ENCODE measurements at regions not wholly inside any gene's neighbourhood (a gene's known extent, or its start where the extent isn't known, plus 50 kb on each side); places are given as distances from the start of the nearest gene placed in this dataset.

GRCh38 chr5:74510476-74511075, 130.0 kb downstream of the ENC1 start:
- no peak for TF ChIP-seq TAF1 (IDR thresholded peaks at IDR 0.05; ENCODE audit: borderline replicate concordance, low read depth, low read length)
- no peak for TF ChIP-seq POLR2A (IDR thresholded peaks at IDR 0.05; ENCODE audit: low read depth, low read length)
- no peak for TF ChIP-seq POLR2AphosphoS5 (IDR thresholded peaks at IDR 0.05; ENCODE audit: low read depth, low read length)
- no peak for FAIRE-seq
- no peak for DNase-seq (ENCODE audit: insufficient read length)

GRCh38 chr5:74507370-74508005, 133.0 kb downstream of the ENC1 start:
- FAIRE-seq, result no peak
- TF ChIP-seq POLR2A (IDR thresholded peaks at IDR 0.05; ENCODE audit: low read depth, low read length) (no peak), TAF1 (IDR thresholded peaks at IDR 0.05; ENCODE audit: borderline replicate concordance, low read depth, low read length) (no peak), POLR2AphosphoS5 (IDR thresholded peaks at IDR 0.05; ENCODE audit: low read depth, low read length) (no peak)
- DNase-seq (ENCODE audit: insufficient read length), result no peak

GRCh38 chr5:74506119-74506518, 134.4 kb downstream of the ENC1 start:
- no peak for TF ChIP-seq POLR2AphosphoS5 (IDR thresholded peaks at IDR 0.05; ENCODE audit: low read depth, low read length)
- no peak for TF ChIP-seq TAF1 (IDR thresholded peaks at IDR 0.05; ENCODE audit: borderline replicate concordance, low read depth, low read length)
- TF ChIP-seq POLR2A (IDR thresholded peaks at IDR 0.05; ENCODE audit: low read depth, low read length), result no peak
- FAIRE-seq (no peak), DNase-seq (ENCODE audit: insufficient read length) (no peak)

- DNase-seq (ENCODE audit: insufficient read length) (no peak), FAIRE-seq (no peak)
- TF ChIP-seq POLR2AphosphoS5 (IDR thresholded peaks at IDR 0.05; ENCODE audit: low read depth, low read length) (no peak), TAF1 (IDR thresholded peaks at IDR 0.05; ENCODE audit: borderline replicate concordance, low read depth, low read length) (no peak), POLR2A (IDR thresholded peaks at IDR 0.05; ENCODE audit: low read depth, low read length) (no peak)
Measured at GRCh38 chr5:74504463-74504862, 136.1 kb downstream of the ENC1 start.

GRCh38 chr5:74502479-74502950, 138.0 kb downstream of the ENC1 start:
- no peak for TF ChIP-seq POLR2AphosphoS5 (IDR thresholded peaks at IDR 0.05; ENCODE audit: low read depth, low read length)
- no peak for TF ChIP-seq POLR2A (IDR thresholded peaks at IDR 0.05; ENCODE audit: low read depth, low read length)
- TF ChIP-seq TAF1 (IDR thresholded peaks at IDR 0.05; ENCODE audit: borderline replicate concordance, low read depth, low read length), result no peak
- FAIRE-seq (no peak), DNase-seq (ENCODE audit: insufficient read length) (no peak)

- no peak for FAIRE-seq
Measured at GRCh38 chr5:74501674-74502478, 138.7 kb downstream of the ENC1 start.

GRCh38 chr5:74500110-74500917, 140.2 kb downstream of the ENC1 start:
- no peak for TF ChIP-seq POLR2AphosphoS5 (IDR thresholded peaks at IDR 0.05; ENCODE audit: low read depth, low read length)
- no peak for TF ChIP-seq POLR2A (IDR thresholded peaks at IDR 0.05; ENCODE audit: low read depth, low read length)
- TF ChIP-seq TAF1 (IDR thresholded peaks at IDR 0.05; ENCODE audit: borderline replicate concordance, low read depth, low read length), result no peak
- FAIRE-seq (peak; percentile 9), DNase-seq (ENCODE audit: insufficient read length) (no peak)

More at GRCh38 chr5:74501674-74502478, 138.7 kb downstream of the ENC1 start:
- no peak for TF ChIP-seq POLR2AphosphoS5 (IDR thresholded peaks at IDR 0.05; ENCODE audit: low read depth, low read length)
- TF ChIP-seq POLR2A (IDR thresholded peaks at IDR 0.05; ENCODE audit: low read depth, low read length), result no peak
- no peak for TF ChIP-seq TAF1 (IDR thresholded peaks at IDR 0.05; ENCODE audit: borderline replicate concordance, low read depth, low read length)
- no peak for DNase-seq (ENCODE audit: insufficient read length)

- TF ChIP-seq TAF1 (IDR thresholded peaks at IDR 0.05; ENCODE audit: borderline replicate concordance, low read depth, low read length) (no peak), POLR2A (IDR thresholded peaks at IDR 0.05; ENCODE audit: low read depth, low read length) (no peak), POLR2AphosphoS5 (IDR thresholded peaks at IDR 0.05; ENCODE audit: low read depth, low read length) (no peak)
- DNase-seq (ENCODE audit: insufficient read length) (no peak), FAIRE-seq (no peak)
Measured at GRCh38 chr5:74499256-74500050, 141.1 kb downstream of the ENC1 start.

- FAIRE-seq (no peak), DNase-seq (ENCODE audit: insufficient read length) (no peak)
- no peak for TF ChIP-seq POLR2A (IDR thresholded peaks at IDR 0.05; ENCODE audit: low read depth, low read length)
- no peak for TF ChIP-seq POLR2AphosphoS5 (IDR thresholded peaks at IDR 0.05; ENCODE audit: low read depth, low read length)
- TF ChIP-seq TAF1 (IDR thresholded peaks at IDR 0.05; ENCODE audit: borderline replicate concordance, low read depth, low read length), result no peak
Measured at GRCh38 chr5:74497706-74498105, 142.8 kb downstream of the ENC1 start.

GRCh38 chr5:74493411-74493810, 147.1 kb downstream of the ENC1 start:
- no peak for FAIRE-seq
- no peak for TF ChIP-seq POLR2A (IDR thresholded peaks at IDR 0.05; ENCODE audit: low read depth, low read length)
- TF ChIP-seq TAF1 (IDR thresholded peaks at IDR 0.05; ENCODE audit: borderline replicate concordance, low read depth, low read length), result no peak
- TF ChIP-seq POLR2AphosphoS5 (IDR thresholded peaks at IDR 0.05; ENCODE audit: low read depth, low read length), result no peak
- DNase-seq (ENCODE audit: insufficient read length), result no peak
